HEK293T (cell line): ENCODE measurements at regions not wholly inside any gene's neighbourhood (a gene's known extent, or its start where the extent isn't known, plus 50 kb on each side); places are given as distances from the start of the nearest gene placed in this dataset.

Experiments
- CTCF ChIA-PET: fragments of 350-600 bp; formaldehyde crosslinking; extraction: SDS; loops from one replicate; lab custom pipeline; 2021; ENCODE audit warnings: antibody characterized with exemption, inconsistent platforms; lab: Yijun Ruan, JAX
- POLR2A ChIA-PET: fragments of 350-600 bp; formaldehyde crosslinking; extraction: SDS; loops from one replicate; lab custom pipeline; 2020; ENCODE audit warnings: antibody characterized with exemption, inconsistent platforms; lab: Yijun Ruan, JAX
- DNase-seq: peaks from one replicate; pipeline ENCODE4 v3.0.0; 2012; ENCODE audit warnings: mixed read lengths; ENCODE audit errors: extremely low spot score
- ARNT ChIP-seq: fragments of 450-650 bp; IDR thresholded peaks from 2 replicates; pipeline ENCODE4 v1.6.1; 2017; ENCODE audit warnings: mild to moderate bottlenecking
- BHLHE40 ChIP-seq: fragments of 450-650 bp; IDR thresholded peaks from 2 replicates; pipeline ENCODE4 v1.6.1; 2016; ENCODE audit warnings: mild to moderate bottlenecking, moderate library complexity, borderline replicate concordance
- CTBP1 ChIP-seq: fragments of 450-650 bp; IDR thresholded peaks from 2 replicates; pipeline ENCODE4 v1.6.1; 2016; ENCODE audit warnings: borderline replicate concordance
- ELF4 ChIP-seq: fragments of 450-650 bp; IDR thresholded peaks from 2 replicates; pipeline ENCODE4 v1.6.1; 2017; ENCODE audit warnings: antibody characterized with exemption
- FOXA1 ChIP-seq: fragments of 450-650 bp; IDR thresholded peaks from 2 replicates; pipeline ENCODE4 v1.6.1; 2016; ENCODE audit warnings: mild to moderate bottlenecking
- FOXK2 ChIP-seq: fragments of 450-650 bp; IDR thresholded peaks from 2 replicates; pipeline ENCODE4 v1.6.1; 2016; ENCODE audit warnings: mild to moderate bottlenecking
- FOXM1 ChIP-seq: fragments of 450-650 bp; IDR thresholded peaks from 2 replicates; pipeline ENCODE4 v1.6.1; 2017; ENCODE audit warnings: mild to moderate bottlenecking, borderline replicate concordance
- HDGF ChIP-seq: fragments of 450-650 bp; IDR thresholded peaks from 2 replicates; pipeline ENCODE4 v1.6.1; 2017; ENCODE audit warnings: antibody characterized with exemption, borderline replicate concordance
- L3MBTL2 ChIP-seq: fragments of 450-650 bp; conservative IDR thresholded peaks from 2 replicates; pipeline ENCODE4 v1.6.1; 2016; ENCODE audit warnings: mild to moderate bottlenecking
- LEF1 ChIP-seq: fragments of 450-650 bp; IDR thresholded peaks from 2 replicates; pipeline ENCODE4 v1.6.1; 2017; ENCODE audit warnings: mild to moderate bottlenecking, borderline replicate concordance
- NFRKB ChIP-seq: fragments of 450-650 bp; IDR thresholded peaks from 2 replicates; pipeline ENCODE4 v1.6.1; 2016; ENCODE audit warnings: mild to moderate bottlenecking, moderate library complexity
- SP1 ChIP-seq: fragments of 450-650 bp; IDR thresholded peaks from 2 replicates; pipeline ENCODE4 v1.6.1; 2017
- SUZ12 ChIP-seq: fragments of 450-650 bp; IDR thresholded peaks from 2 replicates; pipeline ENCODE4 v1.6.1; 2016; ENCODE audit warnings: mild to moderate bottlenecking
- TARDBP ChIP-seq: fragments of 450-650 bp; IDR thresholded peaks from 2 replicates; pipeline ENCODE4 v1.6.1; 2016
- ZNF384 ChIP-seq: fragments of 450-650 bp; IDR thresholded peaks from 2 replicates; pipeline ENCODE4 v1.6.1; 2016
- TF ChIP-seq, protein P1 (sequence below): fragments of 450-650 bp; IDR thresholded peaks from 2 replicates; pipeline ENCODE4 v1.6.1; 2016

GRCh38 chr3:182722907-182723306 is 70.4 kb upstream of the ATP11B start:
- CTCF ChIA-PET = no interaction called here
- no peak for DNase-seq
- POLR2A ChIA-PET = interaction anchor here (0.8 kb wide), 1 partner anchor 71 kb away, joined by 3 read pairs; the partner anchor contains the start of gene ATP11B
- TF ChIP-seq HDGF (no peak), ELF4 (no peak), TARDBP (no peak), FOXA1 (no peak), SUZ12 (no peak), FOXM1 (no peak), CTBP1 (no peak), FOXK2 (no peak), L3MBTL2 (no peak), ZNF384 (no peak), ARNT (no peak), LEF1 (no peak), BHLHE40 (no peak)
- TF ChIP-seq, protein P1, sequence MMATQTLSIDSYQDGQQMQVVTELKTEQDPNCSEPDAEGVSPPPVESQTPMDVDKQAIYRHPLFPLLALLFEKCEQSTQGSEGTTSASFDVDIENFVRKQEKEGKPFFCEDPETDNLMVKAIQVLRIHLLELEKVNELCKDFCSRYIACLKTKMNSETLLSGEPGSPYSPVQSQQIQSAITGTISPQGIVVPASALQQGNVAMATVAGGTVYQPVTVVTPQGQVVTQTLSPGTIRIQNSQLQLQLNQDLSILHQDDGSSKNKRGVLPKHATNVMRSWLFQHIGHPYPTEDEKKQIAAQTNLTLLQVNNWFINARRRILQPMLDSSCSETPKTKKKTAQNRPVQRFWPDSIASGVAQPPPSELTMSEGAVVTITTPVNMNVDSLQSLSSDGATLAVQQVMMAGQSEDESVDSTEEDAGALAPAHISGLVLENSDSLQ = no peak

DNA sequence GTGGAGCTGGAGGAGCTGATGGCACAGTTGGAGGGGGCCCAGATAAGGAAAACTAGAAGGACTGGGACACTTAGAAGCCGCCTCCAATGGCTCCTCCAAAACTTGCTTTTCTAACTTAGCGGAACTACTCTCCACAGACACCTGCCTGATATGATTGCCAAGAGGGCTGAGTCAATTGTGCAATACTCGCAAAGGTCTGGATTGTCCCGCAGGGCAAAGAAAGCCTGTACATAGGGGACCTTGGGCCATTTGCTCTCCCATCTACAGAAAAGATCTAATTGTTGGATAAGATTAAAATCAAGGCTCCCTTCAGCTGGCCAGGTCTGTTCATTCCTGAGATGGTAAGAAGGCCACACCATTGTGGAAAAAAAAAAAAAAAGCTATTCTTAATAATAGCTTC is 69.7 kb upstream of the ATP11B start:
- DNase-seq = no peak
- CTCF ChIA-PET = no interaction called here
- no peak for TF ChIP-seq FOXK2
- POLR2A ChIA-PET = interaction anchor here (0.8 kb wide), 1 partner anchor 70 kb away, joined by 3 read pairs; the partner anchor contains the start of gene ATP11B

- CTCF ChIA-PET = no interaction called here
- DNase-seq = no peak
- POLR2A ChIA-PET = no interaction called here
- no peak for TF ChIP-seq CTBP1
- TF ChIP-seq, protein P1 = peak; percentile 57; the same call in 1 of the 2 replicates
These were observed 67.7 kb upstream of the ATP11B start for GRCh38 chr3:182725372-182726251.

GRCh38 chr3:182726258-182727142 is 66.8 kb upstream of the ATP11B start:
- no peak for TF ChIP-seq FOXK2
- no peak for TF ChIP-seq L3MBTL2
- no peak for TF ChIP-seq BHLHE40
- TF ChIP-seq FOXA1 = no peak
- POLR2A ChIA-PET = no interaction called here
- DNase-seq = no peak
- CTCF ChIA-PET = no interaction called here

DNA sequence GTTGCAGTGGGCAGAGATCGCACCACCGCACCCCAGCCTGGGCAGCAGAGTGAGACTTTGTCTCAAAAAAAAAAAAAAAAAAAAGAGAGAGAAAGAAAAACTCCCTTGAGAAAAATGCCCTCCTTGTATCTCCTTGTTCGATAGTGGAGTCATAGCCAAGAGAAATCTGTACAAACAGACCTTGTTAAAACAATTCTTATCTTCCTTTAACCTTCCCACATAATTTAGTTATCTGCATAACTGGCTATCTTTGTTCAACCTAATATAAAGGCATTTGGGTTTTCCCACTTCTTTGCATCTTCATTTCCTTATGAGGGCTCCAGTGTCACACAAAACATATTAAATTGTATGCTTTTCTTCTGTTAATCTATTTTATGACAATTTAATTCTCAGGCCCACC is 65.1 kb upstream of the ATP11B start:
- CTCF ChIA-PET = no interaction called here
- DNase-seq = no peak
- POLR2A ChIA-PET = no interaction called here
- TF ChIP-seq FOXM1 (no peak), SUZ12 (no peak), HDGF (no peak), TARDBP (no peak), FOXK2 (no peak), L3MBTL2 (no peak)

- POLR2A ChIA-PET = no interaction called here
These were observed 63.2 kb upstream of the ATP11B start for GRCh38 chr3:182729903-182730674.

More at GRCh38 chr3:182729903-182730674, 63.2 kb upstream of the ATP11B start:
- DNase-seq = no peak
- TF ChIP-seq ARNT (no peak), FOXK2 (no peak), HDGF (no peak), NFRKB (no peak), SUZ12 (no peak), ZNF384 (no peak), ELF4 (no peak), FOXA1 (no peak), TARDBP (no peak), LEF1 (no peak), L3MBTL2 (no peak), SP1 (no peak), CTBP1 (no peak), FOXM1 (no peak), BHLHE40 (no peak)
- TF ChIP-seq, protein P1 = no peak
- CTCF ChIA-PET = interaction anchor here (0.6 kb wide), 1 partner anchor 18 kb away, joined by 4 read pairs; no protein-coding TSS in a partner anchor
